Fibroblast of pulmonary artery (primary cell): ENCODE measurements at regions not wholly inside any gene's neighbourhood (a gene's known extent, or its start where the extent isn't known, plus 50 kb on each side); places are given as distances from the start of the nearest gene placed in this dataset.
A peak's percentile ranks its signal among the peaks of the same experiment; 100 is the strongest.

Source experiments
- DNase-seq: peaks from one replicate; pipeline ENCODE4 v3.0.0-alpha.2; 2010; ENCODE audit warnings: low read depth
- H3K4me3 ChIP-seq: replicated peaks from 2 replicates; pipeline ENCODE4 v1.5.1; 2011; ENCODE audit warnings: low read depth, mild to moderate bottlenecking, control low read depth, low read length, moderate library complexity
- TF ChIP-seq, protein P1 (sequence below): IDR thresholded peaks from 2 replicates; pipeline ENCODE4 v1.5.1; 2011; ENCODE audit warnings: mild to moderate bottlenecking, control low read depth, low read length, inconsistent platforms; ENCODE audit errors: missing control alignments

DNA sequence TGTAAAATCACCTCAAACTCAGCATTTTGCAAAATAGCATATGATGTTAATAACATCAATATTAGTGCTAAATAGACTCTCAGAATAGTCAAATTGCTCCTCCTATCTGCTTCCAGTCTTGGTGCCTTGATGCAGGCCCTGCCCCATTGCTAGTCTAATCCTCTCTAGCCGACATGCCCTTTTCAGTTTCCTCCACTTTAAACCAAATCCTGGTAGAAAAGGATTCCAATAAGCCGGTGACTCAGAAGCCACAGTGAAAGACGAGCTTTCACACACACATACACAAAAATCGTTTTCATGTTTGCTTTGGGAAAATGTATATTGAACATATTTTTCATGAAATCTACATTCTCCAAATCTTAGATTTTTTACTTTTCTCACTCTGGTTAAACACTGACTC, 203.1 kb downstream of the LMBRD1 start:
- DNase-seq: no peak
- no peak overlapping the region for H3K4me3 ChIP-seq
- TF ChIP-seq, protein P1, sequence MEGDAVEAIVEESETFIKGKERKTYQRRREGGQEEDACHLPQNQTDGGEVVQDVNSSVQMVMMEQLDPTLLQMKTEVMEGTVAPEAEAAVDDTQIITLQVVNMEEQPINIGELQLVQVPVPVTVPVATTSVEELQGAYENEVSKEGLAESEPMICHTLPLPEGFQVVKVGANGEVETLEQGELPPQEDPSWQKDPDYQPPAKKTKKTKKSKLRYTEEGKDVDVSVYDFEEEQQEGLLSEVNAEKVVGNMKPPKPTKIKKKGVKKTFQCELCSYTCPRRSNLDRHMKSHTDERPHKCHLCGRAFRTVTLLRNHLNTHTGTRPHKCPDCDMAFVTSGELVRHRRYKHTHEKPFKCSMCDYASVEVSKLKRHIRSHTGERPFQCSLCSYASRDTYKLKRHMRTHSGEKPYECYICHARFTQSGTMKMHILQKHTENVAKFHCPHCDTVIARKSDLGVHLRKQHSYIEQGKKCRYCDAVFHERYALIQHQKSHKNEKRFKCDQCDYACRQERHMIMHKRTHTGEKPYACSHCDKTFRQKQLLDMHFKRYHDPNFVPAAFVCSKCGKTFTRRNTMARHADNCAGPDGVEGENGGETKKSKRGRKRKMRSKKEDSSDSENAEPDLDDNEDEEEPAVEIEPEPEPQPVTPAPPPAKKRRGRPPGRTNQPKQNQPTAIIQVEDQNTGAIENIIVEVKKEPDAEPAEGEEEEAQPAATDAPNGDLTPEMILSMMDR: no peak

DNA sequence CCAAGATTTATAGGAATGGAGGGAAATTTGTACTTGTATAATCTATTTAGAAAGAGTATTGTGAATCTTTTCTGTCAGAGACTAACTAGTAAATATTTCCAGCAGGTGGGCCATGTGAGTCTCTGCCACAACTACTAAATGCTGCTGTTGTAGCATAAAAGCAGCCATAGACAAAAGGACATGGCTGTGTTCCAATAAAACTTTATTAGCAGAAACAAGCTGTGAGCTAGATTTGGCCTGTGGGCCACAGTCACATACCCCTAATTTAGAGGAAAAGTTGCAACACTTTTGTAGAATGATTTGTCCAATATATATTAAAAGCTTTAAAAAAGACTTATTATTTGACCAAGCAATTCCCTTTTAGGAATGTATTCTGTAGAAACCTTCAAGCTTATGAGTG, 207.2 kb downstream of the LMBRD1 start:
- TF ChIP-seq, protein P1: no peak
- H3K4me3 ChIP-seq: no peak overlapping the region
- DNase-seq: no peak

DNA sequence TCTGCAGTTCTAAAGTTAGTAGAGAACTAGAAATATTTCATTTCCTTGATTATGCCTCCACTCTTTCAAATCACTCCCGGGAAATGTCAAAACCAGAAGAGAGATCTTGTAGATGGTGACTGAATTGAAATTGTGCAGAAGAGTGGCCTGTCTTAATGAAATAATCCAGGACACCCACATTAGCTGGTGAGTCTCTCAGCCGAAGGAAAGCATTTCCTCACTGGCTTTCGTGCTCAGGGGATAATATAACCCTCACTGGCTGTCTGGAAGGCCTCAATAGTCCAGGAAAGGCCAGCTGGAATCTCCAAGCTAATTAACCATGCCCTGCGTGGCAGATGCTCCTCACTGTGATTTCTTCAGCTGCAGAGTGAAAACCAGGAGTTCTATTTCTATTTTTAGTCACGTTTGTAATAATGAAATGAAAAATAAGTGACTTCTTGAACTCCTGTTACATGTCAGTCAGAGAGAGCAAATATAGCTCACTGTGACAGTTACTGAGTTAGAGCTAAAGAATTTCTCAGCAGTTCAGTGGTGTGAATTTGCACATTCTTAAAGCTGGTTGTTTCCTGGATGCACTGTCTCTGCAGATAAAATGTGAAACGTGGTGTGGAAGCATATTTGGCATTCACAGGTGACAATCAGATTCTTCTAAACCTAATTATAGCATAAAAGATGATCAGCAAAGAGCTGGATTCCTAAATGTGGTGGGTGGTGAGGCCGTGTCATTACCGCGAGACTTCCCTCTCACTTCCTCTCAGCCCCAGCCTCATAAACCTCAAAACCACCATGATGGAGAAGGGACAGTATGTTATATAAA, 211.7 kb downstream of the LMBRD1 start:
- TF ChIP-seq, protein P1: no peak
- no peak for DNase-seq
- H3K4me3 ChIP-seq: no peak overlapping the region

DNA sequence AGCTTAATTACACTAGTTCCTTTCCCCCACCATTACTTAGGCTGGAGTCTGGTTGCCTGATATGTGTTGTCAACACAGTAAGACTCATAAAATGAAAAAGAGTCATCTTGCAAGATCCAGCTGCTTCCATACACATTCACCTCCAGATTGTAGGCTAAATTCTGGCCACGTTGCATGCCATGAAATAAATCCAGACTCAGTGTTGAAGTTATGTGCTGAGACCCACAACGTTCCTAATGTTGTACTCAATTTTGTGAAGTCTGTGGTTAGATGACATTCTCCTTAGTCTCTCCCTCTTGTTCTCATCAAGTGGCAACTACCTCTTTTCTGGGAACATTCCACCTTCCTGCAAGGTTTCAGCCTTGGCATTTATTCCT, 212.3 kb downstream of the LMBRD1 start:
- DNase-seq: peak; percentile 0
- TF ChIP-seq, protein P1: no peak
- H3K4me3 ChIP-seq: no peak overlapping the region

DNA sequence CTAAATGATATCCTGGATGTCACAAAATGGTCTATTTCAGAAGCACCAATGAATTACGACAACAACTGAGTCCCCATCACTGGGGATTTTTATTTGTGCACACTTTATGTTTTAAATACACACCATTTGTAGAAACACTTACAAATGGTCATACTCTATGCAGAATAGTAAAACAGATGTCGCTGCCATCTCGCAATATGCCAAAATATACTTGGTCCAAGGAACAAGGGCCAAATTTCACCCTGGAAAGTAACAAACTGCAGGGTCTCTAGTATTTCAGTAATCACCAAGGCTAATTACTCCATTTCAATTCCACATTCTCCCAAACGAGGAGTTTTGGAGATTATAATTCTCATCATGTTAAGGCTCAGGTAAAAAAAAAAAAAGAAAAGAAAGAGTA, 215.2 kb downstream of the LMBRD1 start:
- no peak for DNase-seq
- no peak overlapping the region for H3K4me3 ChIP-seq
- TF ChIP-seq, protein P1: no peak

DNA sequence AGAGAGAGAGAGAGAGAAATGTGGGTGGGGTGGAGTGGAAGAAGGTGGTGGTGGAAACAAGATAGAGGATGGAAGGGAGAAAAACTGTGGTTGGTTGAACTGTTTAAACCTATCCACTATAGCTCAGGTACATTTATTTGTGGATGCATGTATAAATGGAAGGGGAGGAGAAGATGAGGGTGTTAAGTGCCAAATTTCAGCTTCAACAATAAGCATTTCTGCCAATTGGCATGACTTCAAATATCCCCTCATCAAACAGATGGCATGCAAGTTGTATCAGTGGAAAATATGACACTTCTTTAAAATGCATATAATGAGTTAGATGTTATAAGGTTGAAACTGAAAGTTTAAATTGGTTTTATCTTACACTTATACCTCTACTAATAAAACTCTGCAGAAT, 216.1 kb downstream of the LMBRD1 start:
- no peak overlapping the region for H3K4me3 ChIP-seq
- DNase-seq: no peak
- TF ChIP-seq, protein P1: no peak

DNA sequence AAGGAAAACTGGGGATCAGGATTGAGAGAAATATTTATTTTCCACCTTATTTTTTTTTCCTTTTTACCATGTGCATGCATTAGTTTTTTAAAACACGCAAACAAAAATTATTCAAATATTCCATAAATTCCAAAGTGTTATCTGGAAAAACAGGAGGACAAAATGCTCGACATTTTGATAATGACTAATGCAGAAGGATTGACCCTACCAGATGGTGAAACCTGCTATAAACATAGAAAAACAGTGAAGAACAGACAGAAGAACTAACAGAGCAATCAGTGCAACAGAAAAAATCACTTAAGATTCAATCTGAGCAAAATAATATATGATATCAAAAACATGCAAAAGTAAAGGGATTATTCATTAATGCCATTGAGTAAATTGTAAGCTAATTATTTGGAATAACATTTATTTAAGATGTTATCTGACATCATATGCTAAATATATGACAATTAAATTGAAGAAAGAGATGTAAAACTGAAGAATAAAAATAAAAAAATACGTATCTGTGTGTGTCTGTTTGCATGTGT, 218.4 kb downstream of the LMBRD1 start:
- H3K4me3 ChIP-seq: no peak overlapping the region
- TF ChIP-seq, protein P1: no peak
- DNase-seq: no peak
